ENCODE measurements at regions not wholly inside any gene's neighbourhood (a gene's known extent, or its start where the extent isn't known, plus 50 kb on each side); places are given as distances from the start of the nearest gene placed in this dataset.

GRCh38 chr11:104465321-104465720, 301.4 kb upstream of the PDGFD start:
- TF ChIP-seq CTCF (IDR thresholded peaks at IDR 0.05) (no peak), POLR2A (IDR thresholded peaks at IDR 0.05) (no peak), POLR2AphosphoS5 (IDR thresholded peaks at IDR 0.05) (no peak), EP300 (IDR thresholded peaks at IDR 0.05) (no peak)

All from stomach (tissue), 4 donors.